ENCODE measurements at regions not wholly inside any gene's neighbourhood (a gene's known extent, or its start where the extent isn't known, plus 50 kb on each side); places are given as distances from the start of the nearest gene placed in this dataset.

DNA sequence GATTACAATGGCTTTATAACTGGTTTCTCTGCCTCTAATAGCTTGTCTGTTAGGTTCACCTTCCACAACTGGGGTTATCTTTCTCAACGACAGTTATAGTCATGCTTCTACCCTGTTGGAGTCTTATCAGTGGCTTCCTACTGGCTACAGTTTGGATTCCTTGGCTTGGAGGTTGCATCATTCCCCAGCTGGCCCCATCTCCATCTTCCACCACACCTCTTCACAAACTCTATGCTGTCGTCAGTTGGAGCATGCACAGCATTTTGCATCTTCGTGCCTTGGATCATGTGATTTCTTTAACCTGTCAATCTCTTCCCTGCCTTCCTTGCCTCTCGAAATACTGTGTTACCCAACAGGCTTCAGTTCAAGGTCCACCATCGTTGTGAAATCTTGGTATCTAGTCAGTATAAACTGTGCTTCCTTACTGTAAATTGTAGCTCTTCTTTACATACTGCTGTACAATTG lies 316.3 kb upstream of the CXCR4 start (continued):
- TF ChIP-seq, protein P1, sequence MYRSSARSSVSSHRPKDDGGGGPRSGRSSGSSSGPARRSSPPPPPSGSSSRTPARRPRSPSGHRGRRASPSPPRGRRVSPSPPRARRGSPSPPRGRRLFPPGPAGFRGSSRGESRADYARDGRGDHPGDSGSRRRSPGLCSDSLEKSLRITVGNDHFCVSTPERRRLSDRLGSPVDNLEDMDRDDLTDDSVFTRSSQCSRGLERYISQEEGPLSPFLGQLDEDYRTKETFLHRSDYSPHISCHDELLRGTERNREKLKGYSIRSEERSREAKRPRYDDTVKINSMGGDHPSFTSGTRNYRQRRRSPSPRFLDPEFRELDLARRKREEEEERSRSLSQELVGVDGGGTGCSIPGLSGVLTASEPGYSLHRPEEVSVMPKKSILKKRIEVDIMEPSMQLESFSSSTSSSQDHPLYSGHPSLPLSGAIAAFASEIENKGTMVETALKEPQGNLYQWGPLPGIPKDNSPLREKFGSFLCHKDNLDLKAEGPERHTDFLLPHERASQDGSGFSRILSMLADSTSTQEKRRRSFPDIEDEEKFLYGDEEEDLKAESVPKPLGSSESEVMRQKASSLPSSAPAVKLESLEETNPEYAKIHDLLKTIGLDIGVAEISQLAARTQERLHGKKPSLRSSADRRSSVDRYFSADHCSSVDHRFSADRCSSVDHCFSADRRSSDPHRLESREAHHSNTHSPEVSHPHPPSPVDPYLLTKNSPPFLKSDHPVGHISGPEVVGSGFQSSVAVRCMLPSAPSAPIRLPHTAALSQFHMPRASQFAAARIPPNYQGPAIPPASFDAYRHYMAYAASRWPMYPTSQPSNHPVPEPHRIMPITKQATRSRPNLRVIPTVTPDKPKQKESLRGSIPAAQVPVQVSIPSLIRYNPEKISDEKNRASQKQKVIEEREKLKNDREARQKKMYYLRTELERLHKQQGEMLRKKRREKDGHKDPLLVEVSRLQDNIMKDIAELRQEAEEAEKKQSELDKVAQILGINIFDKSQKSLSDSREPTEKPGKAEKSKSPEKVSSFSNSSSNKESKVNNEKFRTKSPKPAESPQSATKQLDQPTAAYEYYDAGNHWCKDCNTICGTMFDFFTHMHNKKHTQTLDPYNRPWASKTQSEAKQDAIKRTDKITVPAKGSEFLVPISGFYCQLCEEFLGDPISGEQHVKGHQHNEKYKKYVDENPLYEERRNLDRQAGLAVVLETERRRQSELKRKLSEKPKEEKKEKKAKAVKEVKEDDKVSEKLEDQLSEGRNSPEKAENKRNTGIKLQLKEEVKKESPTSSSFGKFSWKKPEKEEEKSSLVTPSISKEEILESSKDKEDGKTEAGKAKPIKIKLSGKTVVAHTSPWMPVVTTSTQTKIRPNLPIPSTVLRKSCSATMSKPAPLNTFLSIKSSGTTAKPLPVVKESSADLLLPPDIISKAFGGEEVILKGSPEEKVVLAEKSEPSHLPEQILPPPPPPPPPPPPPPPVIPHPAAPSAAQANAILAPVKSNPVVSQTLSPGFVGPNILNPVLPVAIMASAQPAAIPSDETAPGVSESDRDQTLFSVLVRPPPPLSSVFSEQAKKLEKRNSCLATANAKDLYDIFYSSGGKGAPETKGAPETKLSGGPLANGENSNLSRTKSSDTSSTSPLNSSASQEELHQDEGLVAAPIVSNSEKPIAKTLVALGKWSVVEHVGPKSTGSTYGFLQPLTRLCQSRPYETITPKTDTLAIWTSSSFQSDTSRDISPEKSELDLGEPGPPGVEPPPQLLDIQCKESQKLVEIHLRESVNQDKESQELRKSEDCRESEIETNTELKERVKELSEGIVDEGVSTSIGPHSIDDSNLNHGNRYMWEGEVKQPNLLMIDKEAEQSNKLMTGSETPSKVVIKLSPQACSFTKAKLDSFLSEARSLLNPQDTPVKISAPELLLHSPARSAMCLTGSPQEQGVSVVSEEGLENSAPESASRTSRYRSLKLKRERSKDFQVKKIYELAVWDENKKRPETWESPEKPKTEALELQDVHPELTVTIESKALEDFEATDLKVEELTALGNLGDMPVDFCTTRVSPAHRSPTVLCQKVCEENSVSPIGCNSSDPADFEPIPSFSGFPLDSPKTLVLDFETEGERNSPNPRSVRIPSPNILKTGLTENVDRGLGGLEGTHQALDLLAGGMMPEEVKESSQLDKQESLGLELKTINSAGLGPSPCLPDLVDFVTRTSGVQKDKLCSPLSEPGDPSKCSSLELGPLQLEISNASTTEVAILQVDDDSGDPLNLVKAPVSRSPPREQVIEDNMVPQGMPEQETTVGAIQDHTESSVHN (IDR thresholded peaks at IDR 0.05; ENCODE audit: borderline replicate concordance in 1 of 2, low read depth in 1 of 2) = peak in 1 of 2 experiments; percentile 79; a peak in 2 of 4 replicates
- TF ChIP-seq TCFL5 (CRISPR knock-in tag; conservative IDR thresholded peaks at IDR 0.05) (no peak), NCOA2 (IDR thresholded peaks at IDR 0.05; ENCODE audit: partially characterized antibody in 2 of 2) (no peak)
- TF ChIP-seq, protein P2, sequence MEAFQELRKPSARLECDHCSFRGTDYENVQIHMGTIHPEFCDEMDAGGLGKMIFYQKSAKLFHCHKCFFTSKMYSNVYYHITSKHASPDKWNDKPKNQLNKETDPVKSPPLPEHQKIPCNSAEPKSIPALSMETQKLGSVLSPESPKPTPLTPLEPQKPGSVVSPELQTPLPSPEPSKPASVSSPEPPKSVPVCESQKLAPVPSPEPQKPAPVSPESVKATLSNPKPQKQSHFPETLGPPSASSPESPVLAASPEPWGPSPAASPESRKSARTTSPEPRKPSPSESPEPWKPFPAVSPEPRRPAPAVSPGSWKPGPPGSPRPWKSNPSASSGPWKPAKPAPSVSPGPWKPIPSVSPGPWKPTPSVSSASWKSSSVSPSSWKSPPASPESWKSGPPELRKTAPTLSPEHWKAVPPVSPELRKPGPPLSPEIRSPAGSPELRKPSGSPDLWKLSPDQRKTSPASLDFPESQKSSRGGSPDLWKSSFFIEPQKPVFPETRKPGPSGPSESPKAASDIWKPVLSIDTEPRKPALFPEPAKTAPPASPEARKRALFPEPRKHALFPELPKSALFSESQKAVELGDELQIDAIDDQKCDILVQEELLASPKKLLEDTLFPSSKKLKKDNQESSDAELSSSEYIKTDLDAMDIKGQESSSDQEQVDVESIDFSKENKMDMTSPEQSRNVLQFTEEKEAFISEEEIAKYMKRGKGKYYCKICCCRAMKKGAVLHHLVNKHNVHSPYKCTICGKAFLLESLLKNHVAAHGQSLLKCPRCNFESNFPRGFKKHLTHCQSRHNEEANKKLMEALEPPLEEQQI (IDR thresholded peaks at IDR 0.05) = no peak
- TF ChIP-seq, protein P3, sequence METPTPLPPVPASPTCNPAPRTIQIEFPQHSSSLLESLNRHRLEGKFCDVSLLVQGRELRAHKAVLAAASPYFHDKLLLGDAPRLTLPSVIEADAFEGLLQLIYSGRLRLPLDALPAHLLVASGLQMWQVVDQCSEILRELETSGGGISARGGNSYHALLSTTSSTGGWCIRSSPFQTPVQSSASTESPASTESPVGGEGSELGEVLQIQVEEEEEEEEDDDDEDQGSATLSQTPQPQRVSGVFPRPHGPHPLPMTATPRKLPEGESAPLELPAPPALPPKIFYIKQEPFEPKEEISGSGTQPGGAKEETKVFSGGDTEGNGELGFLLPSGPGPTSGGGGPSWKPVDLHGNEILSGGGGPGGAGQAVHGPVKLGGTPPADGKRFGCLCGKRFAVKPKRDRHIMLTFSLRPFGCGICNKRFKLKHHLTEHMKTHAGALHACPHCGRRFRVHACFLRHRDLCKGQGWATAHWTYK (CRISPR knock-in tag; IDR thresholded peaks at IDR 0.05) = no peak
- TF ChIP-seq, protein P4, sequence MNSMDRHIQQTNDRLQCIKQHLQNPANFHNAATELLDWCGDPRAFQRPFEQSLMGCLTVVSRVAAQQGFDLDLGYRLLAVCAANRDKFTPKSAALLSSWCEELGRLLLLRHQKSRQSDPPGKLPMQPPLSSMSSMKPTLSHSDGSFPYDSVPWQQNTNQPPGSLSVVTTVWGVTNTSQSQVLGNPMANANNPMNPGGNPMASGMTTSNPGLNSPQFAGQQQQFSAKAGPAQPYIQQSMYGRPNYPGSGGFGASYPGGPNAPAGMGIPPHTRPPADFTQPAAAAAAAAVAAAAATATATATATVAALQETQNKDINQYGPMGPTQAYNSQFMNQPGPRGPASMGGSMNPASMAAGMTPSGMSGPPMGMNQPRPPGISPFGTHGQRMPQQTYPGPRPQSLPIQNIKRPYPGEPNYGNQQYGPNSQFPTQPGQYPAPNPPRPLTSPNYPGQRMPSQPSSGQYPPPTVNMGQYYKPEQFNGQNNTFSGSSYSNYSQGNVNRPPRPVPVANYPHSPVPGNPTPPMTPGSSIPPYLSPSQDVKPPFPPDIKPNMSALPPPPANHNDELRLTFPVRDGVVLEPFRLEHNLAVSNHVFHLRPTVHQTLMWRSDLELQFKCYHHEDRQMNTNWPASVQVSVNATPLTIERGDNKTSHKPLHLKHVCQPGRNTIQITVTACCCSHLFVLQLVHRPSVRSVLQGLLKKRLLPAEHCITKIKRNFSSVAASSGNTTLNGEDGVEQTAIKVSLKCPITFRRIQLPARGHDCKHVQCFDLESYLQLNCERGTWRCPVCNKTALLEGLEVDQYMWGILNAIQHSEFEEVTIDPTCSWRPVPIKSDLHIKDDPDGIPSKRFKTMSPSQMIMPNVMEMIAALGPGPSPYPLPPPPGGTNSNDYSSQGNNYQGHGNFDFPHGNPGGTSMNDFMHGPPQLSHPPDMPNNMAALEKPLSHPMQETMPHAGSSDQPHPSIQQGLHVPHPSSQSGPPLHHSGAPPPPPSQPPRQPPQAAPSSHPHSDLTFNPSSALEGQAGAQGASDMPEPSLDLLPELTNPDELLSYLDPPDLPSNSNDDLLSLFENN (IDR thresholded peaks at IDR 0.05; ENCODE audit: low read depth in 2 of 2, low read length in 2 of 2) = no peak
